PC-9 (cell line): ENCODE measurements at regions not wholly inside any gene's neighbourhood (a gene's known extent, or its start where the extent isn't known, plus 50 kb on each side); places are given as distances from the start of the nearest gene placed in this dataset.

ENCODE experiments used
- BruUV-seq: library from RNA; stranded (reverse); fragments of 400-500 nt; replicated peaks from 2 replicates; lab custom pipeline; 2021; lab: Mats Ljungman, UMichigan
- CTCF ChIA-PET: fragments of 300-600 bp; sonication (Branson Sonifier 250); formaldehyde crosslinking; loops from one replicate; lab custom pipeline; 2022; ENCODE audit warnings: antibody characterized with exemption; lab: Charles Lee
- POLR2A ChIA-PET: fragments of 300-600 bp; sonication (Branson Sonifier 250); formaldehyde crosslinking; loops from one replicate; lab custom pipeline; 2022; ENCODE audit warnings: antibody characterized with exemption; ENCODE audit not compliant: unreplicated experiment; lab: Charles Lee
- DNase-seq, 2 experiments: peaks; one replicate each; pipeline versions ENCODE4 v3.0.0 to v3.0.0-alpha.2; 2015 to 2022; ENCODE audit warnings: mixed read lengths in 1 of 2
- H2AFZ ChIP-seq: fragments of 200-600 bp; sonication (generic); 2 replicates; pipeline ENCODE4 v1.8.1; 2017; ENCODE audit warnings: antibody characterized with exemption
- H3F3A ChIP-seq: fragments of 200-600 bp; sonication (generic); 2 replicates; pipeline ENCODE4 v1.8.1; 2017; ENCODE audit warnings: antibody characterized with exemption, mild to moderate bottlenecking, low read depth; ENCODE audit not compliant: insufficient read depth
- H3K27ac ChIP-seq: fragments of 200-600 bp; sonication (generic); 2 replicates; pipeline ENCODE4 v1.6.1; 2016; ENCODE audit warnings: mixed run types
- H3K27me3 ChIP-seq: fragments of 200-600 bp; sonication (generic); 2 replicates; pipeline ENCODE4 v1.6.1; 2016; ENCODE audit warnings: low read depth, mixed run types; ENCODE audit not compliant: insufficient read depth
- H3K36me3 ChIP-seq: fragments of 200-600 bp; sonication (generic); 2 replicates; pipeline ENCODE4 v1.6.1; 2016; ENCODE audit warnings: low read depth, mixed run types
- H3K4me1 ChIP-seq: fragments of 200-600 bp; sonication (generic); replicated peaks from 2 replicates; pipeline ENCODE4 v1.6.1; 2016; ENCODE audit warnings: mixed run types; ENCODE audit not compliant: insufficient read depth
- H3K4me2 ChIP-seq: fragments of 200-600 bp; sonication (generic); 2 replicates; pipeline ENCODE4 v1.6.1; 2017; ENCODE audit warnings: mixed run types
- H3K4me3 ChIP-seq: fragments of 200-600 bp; sonication (generic); 2 replicates; pipeline ENCODE4 v1.6.1; 2016; ENCODE audit warnings: mixed run types
- H3K79me2 ChIP-seq: fragments of 200-600 bp; sonication (generic); 2 replicates; pipeline ENCODE4 v1.6.1; 2017; ENCODE audit warnings: low read depth, mixed run types
- H3K9me2 ChIP-seq: fragments of 200-600 bp; sonication (generic); 2 replicates; pipeline ENCODE4 v1.8.1; 2017; ENCODE audit warnings: mild to moderate bottlenecking; ENCODE audit not compliant: insufficient read depth
- H3K9me3 ChIP-seq: fragments of 200-600 bp; sonication (generic); 2 replicates; pipeline ENCODE4 v1.8.1; 2016; ENCODE audit warnings: low read depth; ENCODE audit not compliant: insufficient read depth
- H4K20me1 ChIP-seq: fragments of 200-600 bp; sonication (generic); 2 replicates; pipeline ENCODE4 v1.8.1; 2017; ENCODE audit not compliant: insufficient read depth
- EZH2 ChIP-seq: fragments of 200-600 bp; sonication (generic); IDR thresholded peaks from 2 replicates; pipeline ENCODE4 v1.8.0; 2017; ENCODE audit warnings: antibody characterized with exemption, low read depth
- intact Hi-C: fragments of 100-400 bp; cut with micrococcal nuclease; formaldehyde crosslinking; loops from one replicate; pipeline ENCODE4 v1.10.0; 2022; ENCODE audit not compliant: unreplicated experiment
- TF ChIP-seq, protein P1 (sequence below): fragments of 200-600 bp; sonication (generic); conservative IDR thresholded peaks from 2 replicates; pipeline ENCODE4 v1.6.1; 2017; ENCODE audit warnings: mixed run types, antibody characterized with exemption, mild to moderate bottlenecking, moderate library complexity

DNA sequence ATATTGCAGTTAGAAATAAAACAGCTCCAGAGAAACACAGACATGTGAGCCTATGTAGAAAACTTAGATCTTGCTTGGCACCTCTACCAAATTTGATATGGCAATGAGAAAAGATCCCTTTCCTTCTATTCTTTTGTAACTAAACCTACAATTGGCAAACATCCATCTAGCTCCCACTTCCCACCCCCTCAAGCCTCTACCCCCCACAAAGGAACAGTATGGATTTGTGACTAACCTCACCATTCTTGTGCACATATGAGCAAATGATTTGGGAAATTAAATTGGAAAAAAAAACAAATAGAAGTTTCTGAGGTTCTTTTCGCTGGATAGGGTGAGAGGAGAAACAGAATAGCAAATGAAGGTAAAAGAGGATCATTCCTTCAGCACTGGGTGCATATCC is 85.8 kb upstream of the TIAM2 start:
- ChIA-PET CTCF (no interaction called here), POLR2A (no interaction called here)
- Histone ChIP-seq H3K79me2 (no peaks in the 10 kb centered on the region), H4K20me1 (no peaks in the 10 kb centered on the region), H2AFZ (no peak overlapping the region), H3K27me3 (no peaks in the 10 kb centered on the region), H3F3A (no peaks in the 10 kb centered on the region), H3K9me2 (no peaks in the 10 kb centered on the region), H3K4me1 (no peaks in the 10 kb centered on the region), H3K9me3 (no peaks in the 10 kb centered on the region), H3K4me3 (no peak overlapping the region), H3K27ac (no peak overlapping the region), H3K4me2 (no peak overlapping the region), H3K36me3 (no peaks in the 10 kb centered on the region)
- intact Hi-C loops: no loop called here
- TF ChIP-seq, protein P1, sequence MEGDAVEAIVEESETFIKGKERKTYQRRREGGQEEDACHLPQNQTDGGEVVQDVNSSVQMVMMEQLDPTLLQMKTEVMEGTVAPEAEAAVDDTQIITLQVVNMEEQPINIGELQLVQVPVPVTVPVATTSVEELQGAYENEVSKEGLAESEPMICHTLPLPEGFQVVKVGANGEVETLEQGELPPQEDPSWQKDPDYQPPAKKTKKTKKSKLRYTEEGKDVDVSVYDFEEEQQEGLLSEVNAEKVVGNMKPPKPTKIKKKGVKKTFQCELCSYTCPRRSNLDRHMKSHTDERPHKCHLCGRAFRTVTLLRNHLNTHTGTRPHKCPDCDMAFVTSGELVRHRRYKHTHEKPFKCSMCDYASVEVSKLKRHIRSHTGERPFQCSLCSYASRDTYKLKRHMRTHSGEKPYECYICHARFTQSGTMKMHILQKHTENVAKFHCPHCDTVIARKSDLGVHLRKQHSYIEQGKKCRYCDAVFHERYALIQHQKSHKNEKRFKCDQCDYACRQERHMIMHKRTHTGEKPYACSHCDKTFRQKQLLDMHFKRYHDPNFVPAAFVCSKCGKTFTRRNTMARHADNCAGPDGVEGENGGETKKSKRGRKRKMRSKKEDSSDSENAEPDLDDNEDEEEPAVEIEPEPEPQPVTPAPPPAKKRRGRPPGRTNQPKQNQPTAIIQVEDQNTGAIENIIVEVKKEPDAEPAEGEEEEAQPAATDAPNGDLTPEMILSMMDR: no peak
- TF ChIP-seq EZH2: no peak
- no TSS peak for BruUV-seq
- no peak for DNase-seq

DNA sequence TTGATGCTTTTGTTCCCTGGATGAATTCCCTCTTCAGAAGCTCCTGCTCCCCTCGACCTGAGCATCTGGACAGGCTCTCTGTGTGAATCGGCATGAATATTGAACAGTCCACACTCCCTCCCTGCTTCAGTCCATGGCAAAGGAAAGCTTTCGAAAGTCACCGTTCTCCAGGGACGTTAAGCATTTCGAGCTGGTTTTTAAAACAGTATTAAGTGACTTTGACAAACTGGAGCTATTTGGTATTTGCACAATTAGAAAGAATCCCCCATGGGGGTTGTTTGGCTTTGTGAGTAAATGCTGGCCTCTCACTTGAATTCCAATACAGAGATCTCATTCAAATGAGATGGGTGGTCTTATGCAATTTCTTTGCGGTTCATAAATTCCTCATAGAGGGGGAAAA is 85.3 kb upstream of the TIAM2 start:
- H3K9me2 ChIP-seq: no peaks in the 10 kb centered on the region
- ChIA-PET POLR2A (no interaction called here), CTCF (no interaction called here)
- H3F3A ChIP-seq: no peaks in the 10 kb centered on the region
- no peaks in the 10 kb centered on the region for H3K36me3 ChIP-seq
- no peaks in the 10 kb centered on the region for H3K79me2 ChIP-seq
- intact Hi-C loops: no loop called here
- no peak overlapping the region for H3K4me3 ChIP-seq
- no peaks in the 10 kb centered on the region for H3K9me3 ChIP-seq
- H4K20me1 ChIP-seq: no peaks in the 10 kb centered on the region
- BruUV-seq: no TSS peak
- DNase-seq: no peak
- no peak for TF ChIP-seq EZH2
- TF ChIP-seq, protein P1: no peak
- H3K27me3 ChIP-seq: no peaks in the 10 kb centered on the region
- no peak overlapping the region for H3K27ac ChIP-seq
- no peak overlapping the region for H3K4me2 ChIP-seq
- no peaks in the 10 kb centered on the region for H3K4me1 ChIP-seq
- no peak overlapping the region for H2AFZ ChIP-seq

DNA sequence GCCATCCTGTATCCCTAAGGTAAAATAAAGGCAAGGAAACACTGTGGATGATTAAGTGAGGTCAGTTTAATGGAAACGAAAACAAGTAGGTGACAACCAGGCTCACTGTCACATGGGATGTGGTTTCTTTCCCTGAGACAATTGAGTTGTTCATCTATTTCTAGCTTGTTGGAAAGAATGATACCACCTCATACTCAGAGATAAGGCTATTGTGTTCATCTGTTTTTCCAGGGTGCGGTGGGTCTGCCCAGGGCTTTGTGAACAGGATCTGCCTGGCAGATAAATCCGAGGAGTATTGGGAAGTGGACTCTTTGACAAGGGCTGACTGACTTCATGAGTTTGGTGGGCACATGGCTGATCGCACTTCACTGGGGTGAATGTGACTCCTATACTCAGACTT is 80.8 kb upstream of the TIAM2 start:
- Histone ChIP-seq H3K79me2 (no peaks in the 10 kb centered on the region), H3K9me3 (no peaks in the 10 kb centered on the region), H3K36me3 (no peaks in the 10 kb centered on the region), H2AFZ (no peak overlapping the region), H3K27ac (no peak overlapping the region), H3F3A (no peaks in the 10 kb centered on the region), H3K9me2 (no peaks in the 10 kb centered on the region), H3K4me1 (no peaks in the 10 kb centered on the region), H3K4me2 (no peak overlapping the region), H3K27me3 (no peaks in the 10 kb centered on the region), H4K20me1 (no peaks in the 10 kb centered on the region), H3K4me3 (no peak overlapping the region)
- POLR2A ChIA-PET: no interaction called here
- BruUV-seq: no TSS peak
- no peak for TF ChIP-seq EZH2
- TF ChIP-seq, protein P1: no peak
- CTCF ChIA-PET: no interaction called here
- no peak for DNase-seq
- intact Hi-C loops: no loop called here
